OCI-LY1 (cell line): ENCODE measurements at regions not wholly inside any gene's neighbourhood (a gene's known extent, or its start where the extent isn't known, plus 50 kb on each side); places are given as distances from the start of the nearest gene placed in this dataset.

Experiments used
- CTCF ChIP-seq: fragments of 200-600 bp; sonication (generic), shearing (Covaris generic); IDR thresholded peaks from 2 replicates; pipeline ENCODE4 v1.5.1; 2017; ENCODE audit warnings: mild to moderate bottlenecking, antibody characterized with exemption, low read length, moderate library complexity, mixed read lengths
- EZH2 ChIP-seq: fragments of 200-600 bp; sonication (generic), shearing (Covaris generic); IDR thresholded peaks from 2 replicates; pipeline ENCODE4 v1.8.0; 2017; ENCODE audit warnings: borderline replicate concordance, mixed run types, mild to moderate bottlenecking, antibody characterized with exemption, low read length, moderate library complexity, mixed read lengths

- TF ChIP-seq CTCF (no peak), EZH2 (no peak)
Measured at GRCh38 chr2:121161272-121161671, 123.7 kb downstream of the TFCP2L1 start.
